ENCODE measurements at regions not wholly inside any gene's neighbourhood (a gene's known extent, or its start where the extent isn't known, plus 50 kb on each side); places are given as distances from the start of the nearest gene placed in this dataset.

- Histone ChIP-seq H3K9me3 (no peaks in the 10 kb centered on the region), H3K4me3 (no peak overlapping the region), H3K27me3 (no peaks in the 10 kb centered on the region), H3K4me1 (no peaks in the 10 kb centered on the region), H3K27ac (no peak overlapping the region), H3K36me3 (no peaks in the 10 kb centered on the region)
- TF ChIP-seq POLR2A (IDR thresholded peaks at IDR 0.05), result no peak
- no peak for TF ChIP-seq CTCF (IDR thresholded peaks at IDR 0.05)
- no peak for DNase-seq
- ATAC-seq, result no peak
- intact Hi-C loops (cut with DNase I), result no loop called here
- 51% methylated on average over 8 of the region's 12 CpGs for WGBS (ENCODE audit: insufficient coverage, low coverage, low lambda C conversion rate, missing lambda C conversion rate)
Observed at GRCh38 chr10:56586461-56586891, 225.4 kb upstream of the ZWINT start.

GRCh38 chr10:56585447-56586171 is 224.6 kb upstream of the ZWINT start:
- TF ChIP-seq CTCF (IDR thresholded peaks at IDR 0.05), result no peak
- H3K4me3 ChIP-seq, result no peak overlapping the region
- ATAC-seq, result no peak
- intact Hi-C loops (cut with DNase I), result no loop called here
- DNase-seq, result no peak
- no peak overlapping the region for H3K27ac ChIP-seq
- H3K9me3 ChIP-seq, result no peaks in the 10 kb centered on the region
- WGBS (ENCODE audit: insufficient coverage, low coverage, low lambda C conversion rate, missing lambda C conversion rate), result 57% methylated on average over 1 of the region's 4 CpGs
- no peaks in the 10 kb centered on the region for H3K36me3 ChIP-seq
- H3K4me1 ChIP-seq, result no peaks in the 10 kb centered on the region
- no peaks in the 10 kb centered on the region for H3K27me3 ChIP-seq

GRCh38 chr10:56583316-56583715 is 222.3 kb upstream of the ZWINT start:
- 43% methylated on average over 1 of the region's 1 CpG for WGBS (ENCODE audit: insufficient coverage, low coverage, low lambda C conversion rate, missing lambda C conversion rate)
- ATAC-seq (no peak), DNase-seq (no peak)
- intact Hi-C loops (cut with DNase I), result no loop called here
- Histone ChIP-seq H3K4me1 (no peaks in the 10 kb centered on the region), H3K4me3 (no peak overlapping the region), H3K27ac (no peak overlapping the region), H3K27me3 (no peaks in the 10 kb centered on the region), H3K36me3 (no peaks in the 10 kb centered on the region), H3K9me3 (no peaks in the 10 kb centered on the region)
- TF ChIP-seq POLR2A (IDR thresholded peaks at IDR 0.05) (no peak), CTCF (IDR thresholded peaks at IDR 0.05) (no peak)

GRCh38 chr10:56567580-56567979 is 206.5 kb upstream of the ZWINT start:
- TF ChIP-seq POLR2A (IDR thresholded peaks at IDR 0.05) (no peak), CTCF (IDR thresholded peaks at IDR 0.05) (no peak)
- Histone ChIP-seq H3K36me3 (no peaks in the 10 kb centered on the region), H3K27ac (no peak overlapping the region), H3K27me3 (no peaks in the 10 kb centered on the region), H3K4me3 (no peak overlapping the region), H3K9me3 (no peaks in the 10 kb centered on the region), H3K4me1 (no peaks in the 10 kb centered on the region)
- DNase-seq (no peak), ATAC-seq (no peak)
- intact Hi-C loops (cut with DNase I), result no loop called here
- WGBS (ENCODE audit: insufficient coverage, low coverage, low lambda C conversion rate, missing lambda C conversion rate), result 38% methylated on average over 1 of the region's 1 CpG
